NCI-H524 treated with DMSO at 0.1 percent for 48 hours (cell line): ENCODE measurements at regions not wholly inside any gene's neighbourhood (a gene's known extent, or its start where the extent isn't known, plus 50 kb on each side); places are given as distances from the start of the nearest gene placed in this dataset.

Experiments
- DNase-seq: peaks from one replicate; lab custom pipeline; 2025; lab: John Stamatoyannopoulos, UW

- no peak for DNase-seq
These were observed 400.9 kb downstream of the PRDM2 start for GRCh38 chr1:14100919-14101318.

DNA sequence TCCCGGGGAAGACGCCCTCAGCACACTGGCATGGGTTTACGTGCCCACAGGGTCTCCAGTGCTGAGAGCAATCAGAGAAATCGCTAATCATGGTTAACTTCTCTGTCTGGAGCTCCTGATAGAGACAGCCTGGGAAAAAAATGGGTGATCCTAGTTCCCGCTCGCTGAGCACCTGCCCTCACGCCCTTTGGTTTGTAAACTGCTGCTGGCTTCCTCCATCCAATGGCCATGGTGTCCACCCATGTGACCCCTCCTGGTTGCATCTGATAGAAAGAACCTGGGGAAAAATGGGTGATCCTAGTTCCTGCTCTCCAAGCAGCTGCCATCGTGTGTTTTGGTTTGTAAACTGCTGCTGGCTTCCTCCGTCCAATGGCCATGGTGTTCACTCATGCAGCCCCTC lies 402.2 kb downstream of the PRDM2 start:
- no peak for DNase-seq

GRCh38 chr1:14103878-14104430 lies 404.0 kb downstream of the PRDM2 start:
- DNase-seq: no peak

DNA sequence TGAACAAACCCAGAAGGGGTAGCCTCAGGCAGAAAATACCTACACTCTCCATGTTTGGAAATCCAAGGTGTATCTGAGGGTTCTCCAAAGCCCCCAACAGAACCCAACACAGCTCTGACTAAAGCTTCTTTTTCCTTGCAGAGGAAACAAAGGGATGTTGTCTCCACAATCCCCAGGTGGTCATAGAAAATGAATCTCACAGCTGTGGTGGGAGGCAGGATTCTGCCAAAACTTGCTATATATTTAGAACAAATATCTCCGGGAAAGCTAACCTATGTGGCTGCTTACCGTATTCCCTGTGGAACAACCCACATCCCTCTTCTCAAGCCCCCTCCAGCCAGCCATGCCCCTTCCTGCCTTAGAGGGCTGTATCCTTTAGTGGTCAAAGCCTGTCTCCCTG lies 406.1 kb downstream of the PRDM2 start:
- DNase-seq: no peak

- no peak for DNase-seq
These were observed 406.8 kb downstream of the PRDM2 start for GRCh38 chr1:14106679-14107313.

DNA sequence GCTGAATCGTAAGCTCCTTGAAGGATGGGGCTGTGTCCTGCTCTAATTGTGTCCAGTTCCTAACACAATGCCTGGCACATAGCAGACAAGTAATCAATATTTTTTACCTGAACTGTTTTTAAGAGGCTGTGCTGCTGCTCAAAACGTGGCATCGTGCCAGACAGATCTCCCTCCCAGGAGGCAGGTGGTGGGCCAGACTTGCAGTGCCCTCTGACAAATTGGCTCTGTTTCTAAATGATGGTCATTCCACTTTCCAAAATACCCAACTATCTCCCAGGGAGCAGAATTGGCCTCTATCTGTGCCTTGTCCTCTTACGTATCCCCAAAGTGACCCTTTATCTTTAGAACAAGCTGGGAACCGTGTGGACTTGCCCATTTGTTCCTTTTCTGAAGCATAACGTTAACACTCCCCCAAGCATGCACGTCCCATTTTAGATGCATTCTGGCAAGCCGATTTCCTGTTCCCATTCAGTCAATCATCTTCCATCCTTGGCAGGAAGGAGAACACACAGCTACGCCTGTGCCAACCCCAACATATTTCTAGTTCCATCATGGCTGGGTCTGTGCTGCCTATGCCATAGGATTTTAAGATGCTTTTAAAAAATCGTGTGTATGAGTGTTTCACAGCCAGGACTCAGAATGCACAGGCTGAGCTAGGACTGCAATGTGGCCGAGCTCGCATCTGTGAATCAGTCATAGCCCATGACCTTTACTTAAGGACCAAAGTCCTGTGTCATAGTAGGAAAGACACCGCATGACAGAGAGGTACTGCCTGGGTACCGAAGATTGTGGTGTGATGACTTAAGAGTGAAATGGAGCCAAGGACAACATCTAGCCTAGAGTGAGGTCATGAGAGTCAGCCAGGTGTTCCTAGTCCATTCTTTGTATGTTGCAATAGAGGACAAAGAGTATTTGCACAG lies 408.6 kb downstream of the PRDM2 start:
- no peak for DNase-seq

GRCh38 chr1:14109276-14109635 lies 409.3 kb downstream of the PRDM2 start:
- DNase-seq: no peak

DNA sequence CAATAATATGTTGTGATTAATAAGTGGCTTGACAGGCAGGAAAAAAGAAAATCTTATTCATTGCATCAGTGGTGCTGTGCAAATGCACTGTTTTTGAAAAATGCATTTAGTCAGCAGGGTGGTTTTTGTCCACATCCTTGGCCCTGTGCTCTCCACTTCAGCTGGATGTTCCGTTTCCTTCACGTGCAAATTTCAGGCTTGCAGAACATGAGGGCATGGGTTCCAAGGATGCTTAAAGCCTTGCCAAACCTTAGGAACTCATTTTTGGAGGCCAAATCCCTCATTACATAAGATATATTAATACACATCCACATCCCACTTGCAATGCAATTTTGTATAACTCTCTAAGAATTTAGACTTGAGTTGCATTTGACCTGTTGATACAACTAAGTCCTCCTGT lies 410.1 kb downstream of the PRDM2 start:
- no peak for DNase-seq

DNA sequence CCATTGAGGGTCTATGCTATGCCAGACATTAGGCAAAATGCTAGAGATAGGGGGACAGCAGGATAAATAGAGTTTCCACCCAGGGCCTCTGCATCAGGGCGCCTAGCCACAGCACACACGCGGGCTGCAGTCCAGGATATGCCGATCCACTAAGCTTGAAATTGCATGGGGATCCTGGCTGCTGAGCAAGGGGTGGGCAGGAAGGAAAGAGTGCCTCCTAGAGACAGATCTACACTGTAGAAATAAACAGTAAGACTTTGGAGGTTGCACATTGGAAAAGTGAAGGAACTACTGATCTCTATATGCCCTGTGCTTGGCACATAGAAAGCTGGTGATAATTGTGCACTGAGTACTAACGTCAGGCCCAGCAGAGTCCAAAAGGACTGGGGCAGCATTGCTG lies 411.1 kb downstream of the PRDM2 start:
- no peak for DNase-seq

DNA sequence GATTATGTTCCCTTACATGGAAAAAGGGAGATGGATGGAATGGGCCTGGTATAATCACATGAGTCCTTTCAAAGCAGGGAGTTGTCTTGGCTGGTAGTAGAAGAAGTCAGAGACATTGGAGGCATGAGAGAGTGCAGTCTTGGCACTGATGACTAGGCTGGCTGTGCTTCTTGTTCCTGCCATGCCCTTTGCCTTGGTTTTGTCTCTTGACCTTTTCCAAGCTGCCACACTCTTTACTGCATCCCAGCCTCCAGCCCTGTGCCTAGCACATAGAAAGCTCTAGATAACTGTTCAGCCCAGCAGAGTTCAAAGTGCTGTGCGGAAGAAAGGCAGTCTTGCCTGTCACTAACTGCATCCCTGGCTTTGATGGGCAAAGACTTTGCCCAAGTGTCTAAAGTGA lies 412.6 kb downstream of the PRDM2 start:
- no peak for DNase-seq

DNA sequence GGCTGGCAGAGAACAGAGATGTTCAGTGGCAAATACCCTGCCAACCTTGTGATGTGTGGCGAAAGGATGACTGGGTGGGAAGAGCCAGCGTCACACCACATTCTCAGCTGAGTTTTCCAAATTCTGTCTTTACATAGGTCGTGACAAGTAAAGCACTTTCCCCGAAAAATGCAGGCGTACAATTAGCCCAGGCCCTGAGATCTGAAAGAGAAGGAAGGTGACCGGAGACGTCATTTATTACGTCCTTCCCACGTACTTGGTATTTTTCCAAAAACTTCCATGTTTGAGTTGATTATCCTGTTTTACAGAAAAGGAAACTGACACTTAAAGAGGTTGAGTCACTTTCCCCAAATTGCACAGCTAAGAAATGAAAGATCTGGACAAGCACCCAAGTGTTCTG lies 413.3 kb downstream of the PRDM2 start:
- no peak for DNase-seq

- no peak for DNase-seq
These were observed 414.0 kb downstream of the PRDM2 start for GRCh38 chr1:14113841-14114567.

DNA sequence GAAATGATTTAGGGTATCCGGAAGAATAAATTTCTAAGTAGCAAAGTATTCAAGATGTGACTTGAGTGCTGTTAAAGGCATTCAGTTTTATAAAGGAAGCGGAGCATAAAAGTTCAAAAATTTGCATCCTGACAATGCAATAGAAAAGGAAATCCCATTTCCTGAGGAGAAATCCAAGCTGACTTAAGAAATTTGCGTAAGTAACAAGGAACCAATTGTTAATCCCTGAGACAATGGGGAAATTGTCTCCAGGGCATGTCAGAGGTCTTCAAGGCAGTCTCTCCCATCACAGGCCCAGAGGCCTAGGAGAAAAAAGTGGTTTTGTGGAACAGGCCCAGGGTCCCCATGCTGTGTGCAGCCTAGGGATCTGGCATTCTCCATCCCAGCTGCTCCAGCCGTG lies 416.0 kb downstream of the PRDM2 start:
- DNase-seq: no peak

DNA sequence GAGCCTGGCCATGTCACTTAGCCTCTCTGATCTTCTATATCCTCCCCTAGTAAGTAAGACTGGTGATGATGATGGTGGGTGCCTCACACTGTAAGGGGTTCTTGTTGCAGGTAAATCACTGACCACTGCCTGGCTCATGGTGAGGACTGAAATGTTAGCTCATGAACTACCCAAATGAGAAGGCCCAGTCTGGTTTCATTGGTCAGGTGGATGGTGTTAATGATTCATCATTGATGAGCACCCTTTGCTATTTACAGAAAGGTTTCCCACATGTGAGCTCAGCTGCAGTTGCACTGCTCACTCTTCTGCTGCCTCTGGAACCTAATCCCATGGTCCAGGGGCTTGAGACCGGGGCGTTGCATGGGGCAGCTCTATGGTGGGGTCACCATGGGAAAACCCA lies 417.7 kb downstream of the PRDM2 start:
- no peak for DNase-seq

GRCh38 chr1:14118691-14119485 lies 418.9 kb downstream of the PRDM2 start:
- DNase-seq: no peak

- no peak for DNase-seq
These were observed 420.9 kb downstream of the PRDM2 start for GRCh38 chr1:14120895-14121294.

- DNase-seq: no peak
These were observed 428.1 kb downstream of the PRDM2 start for GRCh38 chr1:14128096-14128495.

- no peak for DNase-seq
These were observed 429.0 kb downstream of the PRDM2 start for GRCh38 chr1:14129009-14129408.

DNA sequence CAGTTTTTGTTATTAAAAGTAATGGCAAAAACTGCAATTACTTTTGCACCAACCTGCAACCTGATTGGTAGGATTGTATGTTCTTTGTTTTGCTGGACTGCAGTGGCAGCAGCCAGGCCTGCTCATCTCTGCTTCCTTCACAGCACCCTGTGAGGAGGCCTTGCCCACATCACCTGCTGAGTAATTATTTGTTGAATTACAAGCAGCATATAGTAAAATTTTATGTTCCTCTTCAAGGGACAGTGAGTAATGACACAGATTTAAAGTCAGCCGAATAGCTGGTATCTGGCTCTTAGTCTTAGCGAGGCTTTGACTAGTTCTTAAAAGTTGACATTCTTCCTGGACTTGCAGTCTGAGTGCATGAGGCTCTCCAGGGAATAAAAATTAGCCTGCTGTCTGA lies 435.1 kb downstream of the PRDM2 start:
- no peak for DNase-seq

DNA sequence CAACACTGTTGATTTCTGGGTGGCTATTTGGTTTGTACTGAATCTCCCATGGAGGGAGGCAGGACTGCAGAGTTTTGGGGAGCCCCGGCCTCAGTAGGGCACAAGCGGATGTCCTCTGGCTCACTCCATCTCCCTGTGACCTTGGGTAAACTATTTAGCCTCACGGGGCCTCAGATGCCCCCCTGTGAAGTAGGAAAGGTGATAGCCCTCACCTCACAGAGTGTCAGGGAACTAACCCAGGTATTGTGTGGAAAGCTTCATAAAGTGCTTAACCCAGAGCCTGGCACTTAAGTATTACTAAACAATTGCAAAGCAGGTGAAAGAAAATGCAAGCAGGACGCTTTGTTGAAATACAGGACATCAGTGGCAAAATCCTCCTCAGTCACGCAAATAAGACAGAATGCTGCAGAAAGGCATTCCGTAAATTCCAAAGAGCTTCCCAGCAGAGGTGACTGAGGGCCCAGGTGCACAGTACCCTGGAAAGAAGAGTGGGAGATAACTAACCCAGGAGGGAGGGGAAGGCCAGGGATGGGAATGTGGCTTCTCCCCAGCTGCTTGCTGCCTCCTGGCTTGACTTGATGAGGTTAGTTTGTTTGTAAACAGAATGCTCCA lies 436.3 kb downstream of the PRDM2 start:
- DNase-seq: no peak

GRCh38 chr1:14136881-14137280 lies 436.9 kb downstream of the PRDM2 start:
- no peak for DNase-seq
